B cell (primary cell): ENCODE measurements at regions not wholly inside any gene's neighbourhood (a gene's known extent, or its start where the extent isn't known, plus 50 kb on each side); places are given as distances from the start of the nearest gene placed in this dataset. TPM values are rescaled to one million over a fixed set of nuclear protein-coding genes. Genes with fewer than 3 reads are reported as not detected.
"Not testable (repeated sequence)": the region's sequence is repeated elsewhere in the genome, so short reads cannot be mapped to it uniquely, and the experiment has no call there.

Experiments
- ATAC-seq: fragments of 200-7000 bp; cut with Tn5 transposase; one replicate; pipeline ENCODE4 v1.10.0; 2021; ENCODE audit warnings: low read depth, mild to moderate bottlenecking, moderate number of reproducible peaks, moderate library complexity
- CTCF ChIA-PET: fragments of 350-600 bp; sonication (Branson Sonifier 250); formaldehyde crosslinking; loops from one replicate; lab custom pipeline; 2021; ENCODE audit warnings: antibody characterized with exemption, inconsistent platforms; lab: Charles Lee
- POLR2A ChIA-PET: fragments of 350-600 bp; sonication (Branson Sonifier 250); formaldehyde crosslinking; loops from one replicate; lab custom pipeline; 2021; ENCODE audit warnings: antibody characterized with exemption; lab: Charles Lee
- DNase-seq: peaks from one replicate; pipeline ENCODE4 v3.0.0; 2013
- H2AFZ ChIP-seq: 2 replicates; pipeline ENCODE4 v1.6.1; 2012; ENCODE audit warnings: mild to moderate bottlenecking, low read depth, low read length; ENCODE audit not compliant: insufficient read depth, poor library complexity, severe bottlenecking
- H3K27ac ChIP-seq, 2 donors: 1 replicate in 1 of 2; 2 replicates in 1 of 2; pipeline ENCODE4 v1.5.1; 2012 to 2013; ENCODE audit warnings: low read length in 2 of 2, mild to moderate bottlenecking in 2 of 2, moderate library complexity in 1 of 2
- H3K27me3 ChIP-seq, 4 experiments: fragments of 200-600 bp in 1 of 4; sonication (generic) in 1 of 4; replicated peaks in 1 of 4; 1 replicate in 2 of 4; 2 replicates in 2 of 4; pipeline versions ENCODE4 v1.6.1 to v1.7.0; 2013 to 2016; ENCODE audit warnings: low read length in 3 of 4, mild to moderate bottlenecking in 2 of 4, mixed read lengths in 1 of 4, moderate library complexity in 1 of 4; ENCODE audit not compliant: insufficient read depth in 4 of 4, control insufficient read depth in 3 of 4; ENCODE audit errors: control extremely low read depth in 1 of 4
- H3K36me3 ChIP-seq, 2 experiments: replicated peaks in 1 of 2; 1 replicate in 1 of 2; 2 replicates in 1 of 2; pipeline versions ENCODE4 v1.6.1 to v1.7.1; 2013; ENCODE audit warnings: low read length in 1 of 2; ENCODE audit not compliant: insufficient read depth in 2 of 2, control insufficient read depth in 1 of 2; ENCODE audit errors: control extremely low read depth in 1 of 2, extremely low read depth in 1 of 2
- H3K4me1 ChIP-seq, 2 donors: fragments of 200-600 bp in 1 of 2; sonication (generic) in 1 of 2; 1 replicate in 1 of 2; 2 replicates in 1 of 2; pipeline versions ENCODE4 v1.5.1 to v1.6.1; 2013 to 2017; ENCODE audit warnings: low read length in 2 of 2; ENCODE audit not compliant: control insufficient read depth in 2 of 2, insufficient read depth in 2 of 2
- H3K4me2 ChIP-seq: replicated peaks from 2 replicates; pipeline ENCODE3; 2012; ENCODE audit warnings: mild to moderate bottlenecking, low read depth, low read length; ENCODE audit not compliant: poor library complexity, severe bottlenecking
- H3K4me3 ChIP-seq, 5 experiments: fragments of 200-600 bp in 1 of 5; sonication (generic) in 1 of 5; 1 replicate in 3 of 5; 2 replicates in 2 of 5; pipeline versions ENCODE4 v1.5.1 to v1.7.0; 2011 to 2016; ENCODE audit warnings: low read length in 4 of 5, mild to moderate bottlenecking in 4 of 5, low read depth in 2 of 5, control low read depth in 1 of 5, moderate library complexity in 1 of 5; ENCODE audit not compliant: insufficient read depth in 1 of 5; ENCODE audit errors: control extremely low read depth in 1 of 5, extremely low read depth in 1 of 5
- H3K79me2 ChIP-seq: fragments of 200-600 bp; sonication (generic); one replicate; pipeline ENCODE4 v1.6.0; 2016; ENCODE audit warnings: low read length; ENCODE audit not compliant: control insufficient read depth, insufficient read depth
- H3K9ac ChIP-seq: fragments of 200-600 bp; sonication (generic); 2 replicates; pipeline ENCODE4 v1.6.1; 2017; ENCODE audit warnings: mild to moderate bottlenecking, low read length, moderate library complexity
- H3K9me3 ChIP-seq, 3 donors: one replicate each; pipeline versions ENCODE4 v1.6.1 to v1.7.1; 2013; ENCODE audit warnings: low read length in 2 of 3; ENCODE audit not compliant: control insufficient read depth in 2 of 3, insufficient read depth in 1 of 3; ENCODE audit errors: control extremely low read depth in 1 of 3
- H4K20me1 ChIP-seq: 2 replicates; pipeline ENCODE4 v1.6.0; 2012; ENCODE audit warnings: mild to moderate bottlenecking, low read length; ENCODE audit not compliant: insufficient read depth, control insufficient read depth, poor library complexity, severe bottlenecking
- H3K27ac Mint-ChIP-seq: one replicate; pipeline ENCODE4 v1.8.0; 2021; ENCODE audit warnings: mixed read lengths
- H3K27me3 Mint-ChIP-seq: one replicate; pipeline ENCODE4 v1.8.0; 2021; ENCODE audit warnings: mixed read lengths
- H3K4me1 Mint-ChIP-seq: one replicate; pipeline ENCODE4 v1.8.0; 2021; ENCODE audit warnings: mixed read lengths
- H3K4me3 Mint-ChIP-seq: one replicate; pipeline ENCODE4 v1.8.0; 2021; ENCODE audit warnings: mixed read lengths
- H3K9me3 Mint-ChIP-seq: one replicate; pipeline ENCODE4 v1.8.0; 2022; ENCODE audit warnings: mixed read lengths; ENCODE audit not compliant: insufficient read depth
- WGBS: methylation state at CpG from one replicate; pipeline ENCODE4 v1.1.5; 2013; ENCODE audit warnings: missing lambda C conversion rate; ENCODE audit not compliant: insufficient coverage; 5-methylcytosine and 5-hydroxymethylcytosine counted together
- intact Hi-C: fragments of 100-400 bp; cut with micrococcal nuclease; formaldehyde crosslinking; loops from one replicate; pipeline ENCODE4 v1.10.0; 2022
- small RNA-seq: library from RNA; depleted of rRNA; stranded (forward); fragments of <200 nt; gene quantifications from one replicate; pipeline ENCODE3, GENCODE V24; 2012; ENCODE audit warnings: low replicate concordance, low read depth; ENCODE audit not compliant: insufficient read length

DNA sequence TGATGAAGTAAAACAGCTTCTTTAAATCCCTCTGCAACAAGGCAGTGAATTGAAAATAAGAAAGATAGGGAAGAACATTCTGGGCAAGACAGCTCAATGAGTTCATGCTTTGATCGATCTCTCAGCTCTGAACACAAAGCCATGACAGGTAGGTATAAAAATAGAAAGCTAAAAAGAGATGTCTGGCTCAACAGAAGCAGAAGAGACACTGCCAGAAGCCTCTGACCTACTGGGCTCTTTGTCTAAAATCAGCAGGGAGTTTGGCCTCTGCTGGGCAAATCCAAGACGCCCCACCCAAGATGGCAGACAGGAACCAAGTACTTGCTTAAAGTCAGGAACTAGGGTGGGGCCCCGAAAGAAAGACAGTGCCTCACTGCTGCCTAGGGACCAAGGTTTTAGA is 2684.1 kb upstream of the TPTE start:
- H4K20me1 ChIP-seq, H3K9me3 ChIP-seq, H3K27ac ChIP-seq, H2AFZ ChIP-seq, H3K27ac Mint-ChIP-seq, H3K79me2 ChIP-seq, H3K4me1 ChIP-seq, H3K4me1 Mint-ChIP-seq, H3K36me3 ChIP-seq, DNase-seq, ATAC-seq, CTCF ChIA-PET, H3K4me3 Mint-ChIP-seq, POLR2A ChIA-PET, H3K27me3 Mint-ChIP-seq, H3K9me3 Mint-ChIP-seq, H3K4me2 ChIP-seq, intact Hi-C loops, H3K9ac ChIP-seq, H3K27me3 ChIP-seq, H3K4me3 ChIP-seq: not testable (repeated sequence)
- WGBS: no CpG with 5 or more reads among the region's 3 CpGs

DNA sequence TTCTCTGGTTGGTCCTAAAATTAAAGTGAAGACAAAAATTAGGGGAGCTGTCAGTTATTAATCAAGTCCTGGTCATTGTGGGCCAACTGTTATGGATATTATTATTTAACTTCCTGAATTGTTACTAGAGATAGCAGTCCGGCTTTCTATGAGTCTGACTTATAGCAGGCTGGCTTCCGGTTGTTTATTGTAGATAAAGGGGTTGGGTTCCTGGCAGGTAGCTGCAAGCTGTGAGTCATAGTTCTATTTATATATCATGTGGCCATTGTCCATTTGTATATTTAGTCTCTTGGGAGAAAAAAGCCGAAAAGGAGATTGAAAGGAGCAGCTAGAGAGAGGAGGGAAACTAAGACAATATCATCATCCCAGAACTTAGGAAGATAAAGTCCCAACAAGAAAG is 2668.0 kb upstream of the TPTE start:
- H3K36me3 ChIP-seq, H3K4me3 Mint-ChIP-seq, H3K4me1 Mint-ChIP-seq, H3K27ac Mint-ChIP-seq, CTCF ChIA-PET, H3K4me1 ChIP-seq, H3K4me2 ChIP-seq, H3K27me3 Mint-ChIP-seq, H2AFZ ChIP-seq, intact Hi-C loops, H3K4me3 ChIP-seq, H3K9me3 ChIP-seq, DNase-seq, H3K79me2 ChIP-seq, POLR2A ChIA-PET, H4K20me1 ChIP-seq, H3K9me3 Mint-ChIP-seq, H3K27ac ChIP-seq, ATAC-seq, H3K9ac ChIP-seq, H3K27me3 ChIP-seq: not testable (repeated sequence)
- WGBS: no CpG with 5 or more reads among the region's 3 CpGs

GRCh38 chr21:7853836-7854235 is 2667.5 kb upstream of the TPTE start:
- H3K4me3 ChIP-seq, H3K4me2 ChIP-seq, POLR2A ChIA-PET, H3K27ac Mint-ChIP-seq, H4K20me1 ChIP-seq, intact Hi-C loops, H3K4me3 Mint-ChIP-seq, H3K27ac ChIP-seq, H3K4me1 Mint-ChIP-seq, H3K27me3 Mint-ChIP-seq, H3K79me2 ChIP-seq, H3K9me3 ChIP-seq, H3K9me3 Mint-ChIP-seq, DNase-seq, CTCF ChIA-PET, ATAC-seq, H3K9ac ChIP-seq, H3K4me1 ChIP-seq, H2AFZ ChIP-seq, H3K27me3 ChIP-seq, H3K36me3 ChIP-seq: not testable (repeated sequence)
- WGBS: no CpG with 5 or more reads among the region's 5 CpGs

Small RNA genes lying in the stretch of these regions (small RNA-seq; reads per million reads assigned to genes)
- not detected for gene RF00614
